Keratinocyte (primary cell): ENCODE measurements at regions not wholly inside any gene's neighbourhood (a gene's known extent, or its start where the extent isn't known, plus 50 kb on each side); places are given as distances from the start of the nearest gene placed in this dataset.

Source experiments
- EZH2 ChIP-seq: IDR thresholded peaks from one replicate; pipeline ENCODE4 v1.6.1; 2012; ENCODE audit warnings: inconsistent platforms, mild to moderate bottlenecking, low read length, moderate library complexity
- TF ChIP-seq, protein P1 (sequence below), 3 experiments: IDR thresholded peaks in 1 of 3; conservative IDR thresholded peaks in 1 of 3; optimal IDR thresholded peaks in 1 of 3; 2 replicates in 2 of 3; 3 replicates in 1 of 3; pipeline versions ENCODE3 to v1.5.1; 2011; ENCODE audit warnings: low read length in 3 of 3, mild to moderate bottlenecking in 3 of 3, moderate library complexity in 2 of 3, control low read depth in 1 of 3, inconsistent platforms in 1 of 3; ENCODE audit not compliant: insufficient read depth in 2 of 3; ENCODE audit errors: extremely low read depth in 1 of 3

DNA sequence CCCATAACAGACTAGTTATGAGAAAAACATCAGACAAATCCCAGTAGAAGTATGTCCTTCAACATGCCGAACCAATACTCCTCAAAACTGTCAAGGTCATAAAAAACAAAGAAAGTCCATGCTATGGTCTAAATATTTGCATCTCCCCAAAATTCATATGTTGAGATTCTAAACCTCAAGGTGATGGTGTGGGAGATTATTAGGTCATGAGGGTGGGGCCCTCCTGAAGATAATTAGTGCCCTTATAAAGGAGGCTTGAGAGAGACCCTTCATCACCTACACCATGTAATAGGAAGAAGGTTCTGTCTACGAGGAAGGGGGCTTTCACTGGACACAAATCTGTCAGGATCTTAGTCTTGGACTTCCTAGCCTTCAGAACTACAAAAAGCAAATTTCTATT, 118.6 kb upstream of the GUCY1A2 start:
- TF ChIP-seq, protein P1, sequence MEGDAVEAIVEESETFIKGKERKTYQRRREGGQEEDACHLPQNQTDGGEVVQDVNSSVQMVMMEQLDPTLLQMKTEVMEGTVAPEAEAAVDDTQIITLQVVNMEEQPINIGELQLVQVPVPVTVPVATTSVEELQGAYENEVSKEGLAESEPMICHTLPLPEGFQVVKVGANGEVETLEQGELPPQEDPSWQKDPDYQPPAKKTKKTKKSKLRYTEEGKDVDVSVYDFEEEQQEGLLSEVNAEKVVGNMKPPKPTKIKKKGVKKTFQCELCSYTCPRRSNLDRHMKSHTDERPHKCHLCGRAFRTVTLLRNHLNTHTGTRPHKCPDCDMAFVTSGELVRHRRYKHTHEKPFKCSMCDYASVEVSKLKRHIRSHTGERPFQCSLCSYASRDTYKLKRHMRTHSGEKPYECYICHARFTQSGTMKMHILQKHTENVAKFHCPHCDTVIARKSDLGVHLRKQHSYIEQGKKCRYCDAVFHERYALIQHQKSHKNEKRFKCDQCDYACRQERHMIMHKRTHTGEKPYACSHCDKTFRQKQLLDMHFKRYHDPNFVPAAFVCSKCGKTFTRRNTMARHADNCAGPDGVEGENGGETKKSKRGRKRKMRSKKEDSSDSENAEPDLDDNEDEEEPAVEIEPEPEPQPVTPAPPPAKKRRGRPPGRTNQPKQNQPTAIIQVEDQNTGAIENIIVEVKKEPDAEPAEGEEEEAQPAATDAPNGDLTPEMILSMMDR (optimal IDR thresholded peaks at IDR 0.05 in 1 of 3, IDR thresholded peaks at IDR 0.05 in 1 of 3, conservative IDR thresholded peaks at IDR 0.05 in 1 of 3; ENCODE audit: extremely low read depth in 1 of 3, insufficient read depth in 2 of 3, low read length in 3 of 3): no peak
- no peak for TF ChIP-seq EZH2
